GM18519 (cell line): ENCODE measurements at regions not wholly inside any gene's neighbourhood (a gene's known extent, or its start where the extent isn't known, plus 50 kb on each side); places are given as distances from the start of the nearest gene placed in this dataset.
"Not testable (repeated sequence)": the region's sequence is repeated elsewhere in the genome, so short reads cannot be mapped to it uniquely, and the experiment has no call there.

Experiments
- ATAC-seq: cut with Tn5 transposase; IDR thresholded peaks from one replicate; pipeline ENCODE4 v1.9.1; 2021; ENCODE audit warnings: mild to moderate bottlenecking, moderate library complexity; ENCODE audit not compliant: unreplicated experiment, low FRiP score

DNA sequence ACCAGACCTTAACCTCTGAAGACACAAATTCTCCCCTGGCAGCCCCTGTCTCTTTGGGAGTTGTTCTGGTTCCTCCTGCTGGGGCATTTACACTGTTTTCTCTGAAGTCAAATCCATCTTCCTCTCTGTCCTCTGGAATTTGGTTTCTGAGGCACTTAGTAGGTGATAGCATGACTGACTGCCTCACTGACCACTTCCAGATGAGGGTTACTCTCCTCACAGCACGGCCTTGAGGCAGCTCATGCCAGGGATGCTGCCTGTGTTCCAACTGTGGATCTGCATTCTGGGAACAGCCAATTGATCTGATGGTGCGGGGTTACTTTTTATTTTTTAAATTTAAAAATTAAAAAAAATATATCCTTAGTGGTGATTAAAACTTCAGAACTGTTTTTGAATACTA is 140.9 kb upstream of the ROPN1 start:
- ATAC-seq, result no peak

DNA sequence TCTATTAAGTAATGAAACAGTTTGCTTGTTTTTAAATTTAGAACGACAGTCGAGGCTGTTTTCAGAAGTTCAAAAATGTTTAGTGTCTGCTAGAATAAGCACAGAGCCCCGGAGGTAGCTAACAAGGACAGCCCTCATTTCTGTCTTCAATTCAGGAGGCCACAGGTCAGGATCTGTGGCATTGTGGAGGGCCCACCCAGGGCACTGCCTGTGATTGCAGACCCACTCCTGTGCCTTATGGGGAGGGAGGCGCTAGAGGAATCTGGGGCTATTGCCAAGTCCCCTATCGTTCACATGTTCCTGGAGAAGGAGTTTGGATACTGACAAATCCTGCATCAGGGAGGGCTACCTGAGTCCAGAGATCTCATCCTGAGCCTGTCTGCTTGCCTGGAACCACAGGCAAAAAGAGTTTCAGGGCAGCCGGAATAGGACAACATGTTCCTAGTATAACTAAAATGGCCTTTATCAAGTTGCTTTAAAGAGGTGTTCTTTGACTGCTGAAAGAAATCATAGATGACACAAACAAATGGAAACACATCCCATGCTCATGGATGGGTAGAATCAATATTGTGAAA is 141.5 kb upstream of the ROPN1 start:
- no peak for ATAC-seq

DNA sequence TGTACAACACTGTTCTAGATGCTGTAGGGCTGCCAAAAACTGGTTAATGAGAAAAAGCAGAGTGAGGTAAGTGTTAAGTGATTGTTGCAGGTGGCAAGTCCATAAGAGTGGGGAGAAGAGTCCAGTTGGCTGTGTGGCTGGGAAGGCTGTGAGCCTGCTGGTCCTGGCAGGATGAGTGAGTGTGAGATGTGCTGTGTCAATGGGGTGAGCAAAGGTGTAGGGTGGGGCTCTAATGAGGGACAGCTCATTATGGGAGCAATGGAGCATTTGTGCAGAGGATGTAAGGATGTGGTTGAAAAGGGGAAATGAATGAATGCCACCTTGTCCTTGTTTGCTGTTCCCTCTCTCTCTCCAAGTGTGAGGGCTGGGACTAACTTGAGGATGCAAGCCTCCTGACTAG is 145.3 kb upstream of the ROPN1 start:
- no peak for ATAC-seq

DNA sequence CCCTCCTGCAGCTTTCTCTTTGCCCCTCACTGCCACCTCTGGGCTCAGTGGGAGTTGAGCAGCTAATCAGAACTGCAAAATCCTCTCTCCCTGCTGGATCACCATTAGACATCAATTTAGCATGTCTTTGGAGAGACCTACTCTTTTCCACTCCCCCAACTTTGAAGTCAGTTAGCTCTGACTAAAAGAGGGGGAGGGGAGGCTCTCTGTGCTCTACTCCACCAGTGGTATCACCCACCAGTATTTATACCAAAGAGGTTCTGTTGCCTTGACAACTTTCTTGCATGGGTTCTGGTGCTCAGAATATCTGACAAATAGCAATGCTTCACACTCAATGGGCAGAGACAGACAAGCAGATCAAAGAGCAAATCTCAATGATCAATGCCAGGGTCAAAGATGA is 146.2 kb upstream of the ROPN1 start:
- ATAC-seq, result no peak

DNA sequence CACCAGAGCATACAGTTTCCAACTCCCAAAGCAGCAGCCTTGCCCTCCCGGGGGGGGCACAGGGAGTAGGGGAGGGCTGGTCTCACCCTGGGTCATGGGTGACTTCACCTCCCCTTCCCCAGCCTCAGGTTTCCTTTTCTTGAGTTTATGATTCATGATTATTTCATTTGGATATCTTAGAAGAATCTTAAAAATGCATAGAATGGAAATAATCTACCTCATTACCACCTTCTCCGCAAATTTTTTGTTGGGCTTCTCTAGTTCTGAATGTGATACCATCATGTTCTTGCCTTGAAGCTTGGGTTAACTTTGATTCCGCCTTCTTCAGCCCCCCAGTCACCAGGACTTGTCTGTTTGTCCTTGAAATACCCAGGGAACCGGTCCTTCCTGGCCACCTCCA is 148.8 kb upstream of the ROPN1 start:
- no peak for ATAC-seq

DNA sequence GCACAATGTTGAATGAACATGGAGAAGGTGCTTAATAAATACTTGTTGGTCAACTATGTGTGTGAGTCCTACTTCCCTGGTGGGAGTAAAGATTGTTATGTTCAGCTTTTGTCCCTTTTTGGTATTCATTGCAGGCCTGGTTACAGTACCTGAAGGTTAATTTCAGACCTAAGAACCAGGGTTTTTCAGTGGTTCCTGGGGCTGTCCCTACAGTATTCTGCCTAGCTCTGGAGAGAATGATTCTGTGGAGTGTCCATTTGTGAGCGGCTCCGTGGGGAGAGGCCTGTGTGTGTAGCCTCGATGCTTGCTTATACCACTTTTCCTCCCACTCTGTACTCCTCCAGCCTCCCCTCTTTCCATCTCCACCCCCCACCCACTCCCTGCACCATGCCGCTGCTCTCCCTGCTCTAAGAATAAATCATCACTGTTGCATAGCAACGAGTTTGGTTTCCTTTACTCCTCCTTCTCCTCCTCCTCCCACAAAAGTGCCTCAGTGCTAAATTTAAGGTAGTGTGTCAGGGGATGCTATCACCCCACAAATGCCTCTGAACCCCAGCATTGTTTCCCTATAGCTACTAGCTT is 150.6 kb upstream of the ROPN1 start:
- no peak for ATAC-seq

DNA sequence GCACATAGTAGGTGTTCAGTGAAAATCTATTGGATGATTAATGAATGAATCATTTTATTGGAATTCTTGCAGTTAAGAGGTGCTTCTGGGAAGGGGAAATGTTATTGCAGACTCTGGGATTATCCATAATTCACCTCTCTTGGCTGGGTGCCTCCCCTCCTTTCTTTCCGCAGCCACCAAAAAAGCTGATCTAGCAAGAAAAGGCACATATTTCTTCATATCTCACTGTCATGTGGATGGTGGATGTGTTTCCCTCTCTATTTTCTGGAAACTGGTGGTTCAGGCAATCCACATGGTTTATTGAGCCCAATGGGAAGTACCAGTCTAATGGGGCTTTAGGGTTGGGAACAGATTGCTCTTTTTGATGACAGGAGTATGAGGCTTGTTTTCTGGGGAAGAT is 151.1 kb upstream of the ROPN1 start:
- no peak for ATAC-seq

DNA sequence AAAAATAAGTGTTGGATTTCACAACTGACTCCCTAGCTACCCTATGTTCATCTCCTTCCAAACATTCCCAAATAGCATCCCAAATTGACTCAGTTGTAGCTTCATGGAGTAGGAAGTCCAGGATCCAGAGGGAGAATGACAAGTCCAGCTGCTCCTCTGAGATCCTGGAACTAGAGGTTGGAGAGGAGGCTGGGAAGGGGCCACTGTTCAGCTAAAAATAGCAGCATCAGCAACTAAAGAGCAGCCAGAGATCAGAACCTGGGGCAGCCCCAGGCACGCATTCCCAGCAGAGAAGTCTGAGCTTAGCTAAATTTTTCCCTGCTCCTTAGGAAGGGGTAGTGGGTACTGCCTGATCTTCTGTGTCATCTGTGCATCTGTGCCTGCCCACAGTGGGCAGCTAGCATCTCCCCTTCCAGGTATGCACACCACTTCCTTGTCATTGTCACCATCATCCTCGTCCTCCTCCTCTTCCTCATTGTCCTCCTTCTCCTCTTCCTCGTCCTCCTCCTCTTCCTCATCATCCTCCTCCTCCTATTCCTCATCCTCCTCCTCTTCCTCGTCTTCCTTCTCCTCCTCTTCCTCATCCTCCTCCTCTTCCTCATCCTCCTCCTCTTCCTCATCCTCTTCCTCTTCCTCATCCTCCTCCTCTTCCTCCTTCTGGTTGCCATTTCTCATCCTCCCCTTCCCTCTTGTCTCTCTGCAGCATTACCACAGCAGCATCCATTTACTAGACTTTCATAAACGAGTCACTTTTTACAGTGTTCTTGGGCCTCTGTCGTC is 152.3 kb upstream of the ROPN1 start:
- ATAC-seq, result no peak

DNA sequence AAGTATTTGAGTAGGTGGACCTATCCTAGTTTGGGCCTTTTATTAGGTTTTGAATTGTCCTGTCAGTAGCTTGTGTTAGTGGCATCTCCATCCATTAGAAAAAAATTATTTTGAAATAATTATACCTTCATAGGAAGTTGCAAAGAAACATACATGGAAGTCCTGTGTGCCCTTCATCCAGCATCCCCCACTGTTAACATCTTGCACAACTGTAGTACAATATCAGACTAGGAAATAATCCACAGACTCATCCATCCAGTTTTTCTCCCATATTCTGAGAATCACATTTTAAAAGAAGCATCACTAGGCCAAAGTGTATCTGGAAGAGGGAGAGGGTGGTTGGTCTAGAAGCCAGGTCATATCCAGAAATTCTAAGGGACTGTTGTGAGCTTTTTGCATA is 155.5 kb upstream of the ROPN1 start:
- ATAC-seq, result no peak

DNA sequence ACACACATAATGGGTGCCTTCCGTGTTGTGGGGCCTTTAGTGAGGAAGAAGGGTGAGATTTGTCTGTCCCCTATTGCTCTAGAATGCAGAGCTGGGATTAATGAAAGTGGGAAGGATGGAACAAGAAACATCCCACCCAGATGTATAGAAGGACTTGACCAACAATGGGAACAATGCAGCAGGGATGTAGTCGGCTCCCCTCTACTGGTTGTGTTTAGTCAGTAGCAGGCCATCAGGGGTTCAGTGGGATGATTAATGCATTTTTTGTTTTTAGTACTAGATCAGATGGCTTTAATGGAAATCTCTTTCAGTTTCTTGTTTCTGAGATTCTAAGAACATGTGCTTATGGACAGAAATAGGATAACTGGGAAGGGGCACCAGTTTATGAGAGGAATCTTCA is 156.0 kb upstream of the ROPN1 start:
- ATAC-seq, result no peak

DNA sequence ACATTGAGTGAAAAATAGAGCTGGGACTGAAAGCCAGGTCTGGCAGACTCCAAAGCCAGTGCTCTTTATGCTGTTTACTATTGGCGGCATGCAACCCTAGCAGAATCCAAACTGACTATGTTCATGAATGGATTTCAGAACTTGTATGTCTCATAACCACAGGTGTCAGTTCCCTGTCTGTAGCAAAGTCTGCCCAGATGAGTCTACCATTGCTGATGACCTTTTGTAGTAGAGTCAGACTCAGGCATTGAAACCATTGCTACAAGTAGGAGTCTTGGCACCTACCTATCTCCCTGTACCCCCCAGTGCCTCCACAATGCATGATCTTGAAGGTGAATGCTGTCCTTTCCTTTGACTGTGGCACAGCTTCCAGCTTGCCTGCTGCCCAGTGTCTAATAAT is 157.2 kb upstream of the ROPN1 start:
- ATAC-seq, result no peak

DNA sequence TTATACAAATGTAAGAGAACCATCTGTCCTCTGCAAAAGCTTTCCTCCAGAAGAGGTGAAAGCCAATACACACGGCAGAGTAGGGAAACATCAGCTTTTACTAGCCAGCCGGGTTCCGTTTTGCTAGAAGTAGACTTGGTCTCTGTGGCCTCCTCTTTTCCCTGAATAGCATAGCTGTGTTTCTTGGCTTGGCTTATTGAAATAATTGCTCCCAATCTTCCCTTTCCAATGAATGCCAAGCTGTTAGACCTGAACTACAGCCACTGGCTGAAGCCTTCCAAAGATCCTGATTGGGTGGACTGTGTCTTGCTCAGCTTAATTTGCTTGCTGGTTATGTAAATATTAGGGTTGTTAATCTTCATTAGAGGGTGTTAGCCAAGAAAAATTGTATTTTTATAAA is 157.8 kb upstream of the ROPN1 start:
- ATAC-seq, result no peak

DNA sequence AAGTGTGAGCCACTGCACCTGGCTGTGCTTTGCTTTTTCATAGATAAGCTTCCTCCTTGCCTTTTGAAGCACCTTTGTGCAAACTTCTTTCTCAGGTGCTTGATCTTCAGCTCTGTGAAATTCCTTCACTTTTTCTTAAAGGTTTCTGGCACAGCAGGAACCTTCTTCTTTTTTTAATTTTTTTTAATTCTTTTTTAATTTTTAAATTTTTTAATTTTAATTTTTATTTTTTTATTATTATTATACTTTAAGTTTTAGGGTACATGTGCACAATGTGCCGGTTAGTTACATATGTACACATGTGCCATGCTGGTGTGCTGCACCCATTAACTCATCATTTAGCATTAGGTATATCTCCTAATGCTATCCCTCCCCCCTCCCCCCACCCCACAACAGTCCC is 161.0 kb upstream of the ROPN1 start:
- ATAC-seq, result not testable (repeated sequence)

DNA sequence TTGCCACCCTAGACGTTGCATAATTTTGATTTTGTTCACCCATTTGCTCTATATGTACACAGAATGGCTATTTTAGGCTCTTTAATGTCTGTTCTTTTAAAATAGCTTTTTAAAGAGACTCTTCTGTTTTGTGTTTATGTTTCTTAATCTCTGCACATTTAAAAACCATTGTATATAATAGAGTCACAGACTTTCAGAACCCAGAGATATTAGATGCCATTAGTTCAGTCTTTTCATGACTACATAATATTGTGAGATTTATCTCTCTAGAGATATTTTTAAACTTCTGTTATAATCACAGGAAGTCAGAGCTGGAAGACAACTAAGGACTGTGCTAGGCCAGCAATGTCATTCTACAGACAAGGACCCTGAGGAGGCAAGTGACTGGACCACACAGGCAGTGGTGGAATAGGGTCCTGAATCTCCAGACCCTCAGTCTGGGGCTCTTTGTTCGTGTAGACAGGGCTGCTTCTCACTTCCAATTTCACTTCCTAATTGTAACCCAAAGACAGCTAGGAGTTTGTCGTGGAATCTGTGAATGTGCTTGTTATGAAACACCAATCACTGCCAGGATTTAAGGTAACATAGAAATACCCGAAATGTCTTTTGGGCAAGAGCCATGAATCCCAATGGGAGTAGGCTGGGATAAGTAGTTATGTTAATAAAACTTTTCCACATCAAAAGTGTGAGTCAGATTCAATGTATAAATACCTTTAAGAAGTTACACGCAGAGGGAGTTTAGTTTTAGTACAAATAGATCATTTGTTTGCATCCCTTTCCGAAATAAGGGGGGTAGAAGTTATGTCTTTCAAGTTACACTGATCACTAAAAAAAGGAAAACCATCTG is 165.2 kb upstream of the ROPN1 start:
- no peak for ATAC-seq

DNA sequence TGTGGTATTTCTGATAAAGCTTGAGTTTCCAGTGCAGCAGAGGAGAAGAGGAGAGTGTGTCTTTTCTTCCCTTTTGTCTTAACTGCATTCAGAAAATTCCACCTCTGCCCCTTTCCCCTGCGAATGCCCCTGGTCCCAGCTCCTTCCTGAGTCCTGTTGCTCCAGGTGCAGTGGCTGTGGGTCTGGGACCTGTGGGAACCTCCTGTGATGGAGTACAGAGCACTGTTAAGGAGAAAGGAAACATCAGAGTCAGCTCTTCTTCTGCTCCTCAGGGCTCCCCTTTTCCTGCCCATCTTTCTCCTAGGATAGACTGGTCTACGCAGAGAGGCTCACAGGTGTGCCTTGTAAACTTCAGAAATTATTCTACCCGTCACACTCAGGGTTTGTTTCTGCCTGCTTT is 165.8 kb upstream of the ROPN1 start:
- no peak for ATAC-seq

DNA sequence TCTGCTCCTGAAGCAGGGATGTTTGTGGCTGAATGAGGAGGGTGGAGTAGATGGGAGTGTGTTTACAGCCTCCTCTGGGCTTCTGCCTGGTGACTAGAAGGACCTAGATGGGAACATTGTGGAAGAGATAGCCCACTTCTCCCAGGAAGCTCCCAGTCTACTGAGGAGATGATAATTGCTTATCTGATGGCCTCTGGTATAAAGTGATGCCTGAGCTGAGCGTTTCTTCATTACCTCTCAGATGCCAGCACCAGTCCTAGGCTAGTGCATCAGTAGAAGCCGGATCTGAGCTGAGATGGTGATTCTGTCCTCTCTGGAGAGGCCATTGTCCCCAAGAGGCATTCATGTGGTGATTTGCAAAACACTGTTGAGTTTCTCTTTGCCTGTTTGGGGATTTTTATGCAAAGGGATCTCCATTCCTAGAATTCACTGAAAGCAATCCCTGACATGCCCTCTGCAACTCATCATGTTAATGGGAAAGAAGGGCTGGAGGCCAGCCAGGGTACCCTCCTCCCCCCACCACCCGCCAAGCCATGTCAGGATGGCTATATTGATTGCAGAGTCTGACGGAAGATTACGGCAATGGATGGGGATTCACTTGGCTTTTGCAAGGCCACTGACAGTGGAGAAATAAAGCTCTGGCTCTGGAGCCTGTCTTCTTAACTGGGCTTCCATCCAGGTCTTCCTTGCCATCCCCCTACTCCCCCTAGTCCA is 166.4 kb upstream of the ROPN1 start:
- ATAC-seq, result no peak

DNA sequence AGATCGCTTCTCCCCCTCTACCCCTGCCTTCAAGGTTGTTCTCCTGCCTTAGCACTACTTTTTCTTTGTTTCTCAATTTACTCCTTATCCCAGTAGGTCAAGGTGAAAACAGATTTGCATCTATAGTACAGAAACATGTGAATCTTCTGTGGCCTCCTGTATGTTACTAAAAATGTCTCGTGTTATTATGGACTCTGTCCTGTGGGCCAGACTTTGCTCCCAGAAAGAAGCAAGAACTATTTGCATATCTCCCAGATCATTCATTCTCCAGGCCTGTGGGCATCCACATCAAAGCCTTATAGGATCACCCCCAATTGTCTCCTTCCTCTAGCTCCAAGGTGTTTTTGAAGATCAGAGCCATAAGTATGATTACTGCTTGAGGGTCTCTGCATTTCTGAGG is 169.5 kb upstream of the ROPN1 start:
- ATAC-seq, result no peak

DNA sequence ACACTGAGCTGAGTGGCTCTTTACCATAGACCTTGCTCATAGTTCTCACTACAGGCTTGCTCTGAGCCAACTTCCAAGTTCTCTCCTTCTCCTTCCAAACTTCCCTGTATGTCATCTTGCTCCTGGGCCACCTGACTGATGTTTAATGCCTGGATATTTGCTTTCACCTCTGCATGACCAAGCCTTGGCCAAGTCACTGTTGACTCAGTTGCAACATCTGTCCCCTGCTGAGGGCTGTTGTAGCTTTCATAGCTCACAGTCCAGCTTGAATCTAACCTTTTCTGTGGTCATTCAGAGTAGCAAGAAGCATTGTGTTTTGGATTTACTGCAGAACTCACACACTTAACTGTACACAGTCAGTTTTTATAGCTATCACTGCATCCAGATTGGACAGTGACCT is 171.8 kb upstream of the ROPN1 start:
- no peak for ATAC-seq

DNA sequence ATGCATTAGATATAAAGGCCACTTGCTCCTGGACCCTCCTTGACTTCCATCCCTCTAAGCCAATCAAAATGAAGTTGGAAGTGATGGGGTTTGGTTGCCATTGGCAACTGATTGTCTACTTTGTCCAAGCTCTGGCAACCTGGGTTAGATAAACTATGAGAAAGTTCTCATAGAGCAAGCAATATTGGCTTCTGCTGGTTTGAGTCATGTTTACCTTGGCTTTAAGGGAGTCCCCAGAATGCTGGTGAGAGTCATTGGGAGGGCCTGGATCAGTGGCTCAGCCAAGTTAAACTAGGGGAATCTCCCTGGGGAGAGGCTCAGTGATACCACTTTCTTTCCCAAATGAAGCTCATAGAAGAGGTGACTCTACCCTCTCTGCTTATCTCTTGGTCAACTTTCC is 176.3 kb upstream of the ROPN1 start:
- ATAC-seq, result no peak

DNA sequence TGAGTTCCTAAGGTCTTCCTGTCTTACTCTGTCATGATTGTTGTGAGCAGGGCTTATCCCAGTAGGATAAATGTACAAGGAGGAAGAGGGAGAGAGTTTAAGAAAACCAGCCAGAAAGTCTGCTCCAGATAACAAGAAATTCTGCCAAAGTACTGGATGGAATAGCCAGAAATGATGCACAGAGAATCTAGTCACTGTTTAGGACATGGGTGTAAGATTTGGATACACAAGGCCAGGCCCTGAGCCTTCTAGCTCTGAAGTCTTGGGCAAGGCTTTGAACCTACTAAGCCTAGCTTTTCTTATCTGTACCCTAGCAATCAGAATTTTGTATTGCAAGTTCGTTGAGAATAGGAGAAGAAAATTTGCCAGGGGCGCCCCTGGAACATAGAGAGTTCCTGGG is 180.4 kb upstream of the ROPN1 start:
- no peak for ATAC-seq

DNA sequence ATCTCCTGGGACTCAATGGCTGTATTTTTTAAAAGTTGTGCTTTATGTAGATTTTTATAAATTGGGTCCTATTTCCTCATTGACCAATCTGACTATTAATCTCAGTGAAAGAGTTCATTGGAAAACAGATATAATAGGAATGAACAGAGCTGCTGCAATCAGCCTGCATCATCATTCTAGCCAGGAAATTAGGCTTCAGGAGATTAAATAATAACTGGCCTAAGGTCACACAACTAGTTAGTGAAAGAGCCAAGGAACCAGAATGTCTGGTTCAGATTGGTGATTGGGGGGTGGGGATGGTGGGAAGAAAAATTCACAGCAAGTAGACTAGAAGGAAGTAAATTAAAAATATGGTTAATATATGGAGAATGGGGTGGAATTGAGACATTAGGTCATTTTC is 180.9 kb upstream of the ROPN1 start:
- ATAC-seq, result no peak
